Breast epithelium (tissue), 4 donors: ENCODE measurements at regions not wholly inside any gene's neighbourhood (a gene's known extent, or its start where the extent isn't known, plus 50 kb on each side); places are given as distances from the start of the nearest gene placed in this dataset.
A peak's percentile ranks its signal among the peaks of the same experiment; 100 is the strongest.
"Not testable (repeated sequence)": the region's sequence is repeated elsewhere in the genome, so short reads cannot be mapped to it uniquely, and the experiment has no call there.

ENCODE experiments used
- DNase-seq, 2 donors: peaks; one replicate each; pipeline ENCODE4 v3.0.0-alpha.2; 2019; ENCODE audit warnings: low spot score in 2 of 2
- H3K27ac ChIP-seq, 2 donors: fragments of 200-600 bp; sonication (generic) in 1 of 2; one replicate each; pipeline ENCODE4 v1.5.1; 2016 to 2019; ENCODE audit warnings: mild to moderate bottlenecking in 1 of 2
- H3K27me3 ChIP-seq, 2 donors: fragments of 200-600 bp; sonication (generic) in 1 of 2; one replicate each; pipeline versions ENCODE4 v1.5.1 to v1.6.0; 2017 to 2019; ENCODE audit warnings: control low read depth in 1 of 2, mild to moderate bottlenecking in 1 of 2
- H3K36me3 ChIP-seq: fragments of 200-600 bp; one replicate; pipeline ENCODE4 v1.5.1; 2019
- H3K4me1 ChIP-seq, 2 donors: fragments of 200-600 bp; sonication (generic); one replicate each; pipeline ENCODE4 v1.5.1; 2016 to 2019; ENCODE audit warnings: control low read depth in 1 of 2
- H3K4me3 ChIP-seq, 3 donors: fragments of 200-600 bp; sonication (generic); 1 replicate in 2 of 3; 2 replicates in 1 of 3; pipeline ENCODE4 v1.5.1; 2016 to 2019; ENCODE audit warnings: mild to moderate bottlenecking in 3 of 3, moderate library complexity in 2 of 3
- H3K9me3 ChIP-seq, 2 donors: fragments of 200-600 bp; sonication (generic) in 1 of 2; one replicate each; pipeline ENCODE4 v1.5.1; 2016 to 2019; ENCODE audit warnings: control low read depth in 1 of 2
- POLR2A ChIP-seq: fragments of 450-650 bp; IDR thresholded peaks from one replicate; pipeline ENCODE4 v1.6.1; 2016; ENCODE audit warnings: antibody characterized with exemption, mild to moderate bottlenecking, moderate library complexity
- POLR2AphosphoS5 ChIP-seq, 3 donors: sonication (generic); formaldehyde crosslinking; IDR thresholded peaks; one replicate each; pipeline ENCODE4 v1.6.1; 2017; ENCODE audit warnings: antibody characterized with exemption in 3 of 3
- intact Hi-C: fragments of 100-400 bp; cut with DNase I; formaldehyde crosslinking; loops from one replicate; pipeline ENCODE4 v1.15.1; 2023; ENCODE audit warnings: low total_unique reads
- TF ChIP-seq, protein P1 (sequence below), 3 donors: fragments of 450-650 bp; IDR thresholded peaks; one replicate each; pipeline ENCODE4 v1.5.1; 2016 to 2017; ENCODE audit warnings: antibody characterized with exemption in 3 of 3, mild to moderate bottlenecking in 3 of 3, moderate library complexity in 3 of 3

DNA sequence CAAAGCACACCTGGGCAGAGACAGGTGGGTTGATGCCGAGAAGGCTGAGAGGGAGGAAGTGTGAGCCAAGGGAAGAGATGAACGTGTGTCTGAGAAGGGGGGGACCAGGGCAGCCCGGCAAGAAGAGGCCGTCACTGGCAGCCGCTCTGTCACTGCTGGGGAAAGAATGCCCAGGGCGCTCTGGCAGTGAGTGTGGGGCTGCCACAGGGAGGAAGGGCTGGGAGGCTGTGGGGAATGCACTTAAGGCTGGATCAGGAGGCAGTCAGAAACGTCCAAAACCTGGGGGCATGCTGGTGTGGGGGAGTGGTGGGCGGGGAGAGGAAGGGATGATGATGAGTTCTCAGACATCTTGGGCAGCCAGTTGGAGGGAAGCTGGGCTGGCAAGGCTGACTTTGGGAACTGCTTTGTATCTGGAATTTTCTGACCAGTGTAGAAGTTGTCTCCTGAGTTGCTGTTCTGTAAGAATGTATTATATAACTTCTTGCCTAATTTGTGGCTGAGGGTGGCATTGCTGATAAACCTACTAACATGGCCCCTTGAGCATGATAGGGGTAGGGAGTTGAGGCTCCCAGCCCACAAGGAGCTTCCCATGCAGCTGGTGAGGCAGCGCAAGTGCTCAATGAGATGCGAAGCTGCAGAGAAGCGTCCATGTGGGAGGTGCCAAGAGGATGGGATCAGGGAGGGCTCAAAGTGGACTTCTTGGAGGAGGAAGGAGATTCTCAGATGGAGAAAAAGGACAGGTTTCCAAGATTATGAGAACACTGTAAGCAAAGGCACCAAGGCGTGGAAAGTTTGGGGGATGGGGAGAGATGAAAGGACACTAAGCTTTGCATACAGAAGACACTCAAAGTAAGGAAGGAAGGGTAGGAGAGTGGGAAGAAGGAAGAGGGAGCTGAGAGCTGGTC is 185.1 kb upstream of the HAAO start:
- peak; percentile 12 to 70 for DNase-seq
- TF ChIP-seq POLR2AphosphoS5 (IDR thresholded peaks at IDR 0.05) (no peak), POLR2A (no peak)

GRCh38 chr2:42976351-42976750 is 184.0 kb upstream of the HAAO start:
- Histone ChIP-seq H3K36me3 (no peaks in the 10 kb centered on the region), H3K9me3 (no peaks in the 10 kb centered on the region), H3K4me3 (no peak overlapping the region), H3K27me3 (no peaks in the 10 kb centered on the region), H3K4me1 (peaks cover 0 to 5% of the 10 kb centered on the region in 2 donors), H3K27ac (peak overlapping the region; percentile 75 to 76)
- no peak for DNase-seq
- TF ChIP-seq, protein P1, sequence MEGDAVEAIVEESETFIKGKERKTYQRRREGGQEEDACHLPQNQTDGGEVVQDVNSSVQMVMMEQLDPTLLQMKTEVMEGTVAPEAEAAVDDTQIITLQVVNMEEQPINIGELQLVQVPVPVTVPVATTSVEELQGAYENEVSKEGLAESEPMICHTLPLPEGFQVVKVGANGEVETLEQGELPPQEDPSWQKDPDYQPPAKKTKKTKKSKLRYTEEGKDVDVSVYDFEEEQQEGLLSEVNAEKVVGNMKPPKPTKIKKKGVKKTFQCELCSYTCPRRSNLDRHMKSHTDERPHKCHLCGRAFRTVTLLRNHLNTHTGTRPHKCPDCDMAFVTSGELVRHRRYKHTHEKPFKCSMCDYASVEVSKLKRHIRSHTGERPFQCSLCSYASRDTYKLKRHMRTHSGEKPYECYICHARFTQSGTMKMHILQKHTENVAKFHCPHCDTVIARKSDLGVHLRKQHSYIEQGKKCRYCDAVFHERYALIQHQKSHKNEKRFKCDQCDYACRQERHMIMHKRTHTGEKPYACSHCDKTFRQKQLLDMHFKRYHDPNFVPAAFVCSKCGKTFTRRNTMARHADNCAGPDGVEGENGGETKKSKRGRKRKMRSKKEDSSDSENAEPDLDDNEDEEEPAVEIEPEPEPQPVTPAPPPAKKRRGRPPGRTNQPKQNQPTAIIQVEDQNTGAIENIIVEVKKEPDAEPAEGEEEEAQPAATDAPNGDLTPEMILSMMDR (IDR thresholded peaks at IDR 0.05), result no peak
- no peak for TF ChIP-seq POLR2A
- TF ChIP-seq POLR2AphosphoS5 (IDR thresholded peaks at IDR 0.05), result no peak
- intact Hi-C loops, result loop anchor here (5.0 kb wide), 1 partner anchor 251 kb away; the partner anchor contains the start of gene ZFP36L2

More for the DNA sequence above, 185.1 kb upstream of the HAAO start:
- intact Hi-C loops, result loop anchor here (5.0 kb wide), 1 partner anchor 250 kb away; the partner anchor contains the start of gene ZFP36L2
- peaks cover 0 to 5% of the 10 kb centered on the region in 2 donors for H3K4me1 ChIP-seq
- H3K27me3 ChIP-seq, result no peaks in the 10 kb centered on the region
- H3K4me3 ChIP-seq, result no peak overlapping the region
- peak overlapping the region; percentile 75 to 76 for H3K27ac ChIP-seq
- H3K9me3 ChIP-seq, result no peaks in the 10 kb centered on the region
- H3K36me3 ChIP-seq, result no peaks in the 10 kb centered on the region

DNA sequence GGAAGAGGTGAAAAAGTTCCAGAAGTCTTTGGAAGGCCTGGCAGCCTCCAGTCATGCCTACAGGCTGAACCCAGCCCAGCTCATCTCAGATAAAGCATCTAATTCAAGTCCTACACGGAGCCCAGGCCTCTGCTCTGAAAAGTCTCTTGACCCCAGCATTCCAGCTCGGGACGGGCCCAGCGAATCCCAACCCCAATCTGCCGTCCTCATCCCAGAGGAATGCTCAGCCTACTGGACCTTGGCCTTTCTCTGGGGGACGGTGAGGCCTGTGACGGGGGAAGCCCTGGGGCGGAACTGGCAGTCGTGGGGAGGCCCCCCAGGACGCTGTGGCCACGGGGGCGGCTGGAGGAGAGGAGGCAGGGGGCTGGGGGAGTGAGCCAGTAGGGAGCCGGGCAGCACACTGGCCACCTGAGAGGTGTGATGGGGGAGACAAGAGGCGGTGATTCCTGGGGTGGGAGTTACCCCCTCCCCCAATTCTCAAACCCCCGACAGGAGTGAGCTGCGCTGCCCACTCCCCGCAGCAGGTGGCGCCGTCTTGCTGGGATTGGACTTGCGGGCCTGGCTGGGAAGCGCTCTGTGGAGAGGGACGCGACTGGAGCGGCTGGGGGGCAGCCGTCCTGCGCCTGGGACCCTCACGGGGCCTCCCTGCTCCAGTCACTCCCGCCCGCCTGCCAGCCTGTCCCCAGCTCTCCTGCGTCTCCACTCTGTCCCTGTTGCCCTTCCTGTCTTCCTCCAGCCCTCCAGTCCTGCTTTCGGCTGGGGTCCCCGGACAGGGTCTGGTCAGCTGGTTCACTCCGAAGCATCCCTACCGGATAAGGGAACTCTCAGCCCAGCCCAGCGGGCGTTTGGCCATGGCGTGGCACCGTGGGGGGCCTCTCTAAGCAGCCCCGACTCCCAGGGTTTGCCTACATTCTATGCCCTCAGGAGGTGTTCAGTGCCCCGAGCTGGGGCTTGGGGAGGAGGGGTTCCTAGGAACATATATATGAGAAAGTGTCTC is 182.6 kb upstream of the HAAO start:
- Histone ChIP-seq H3K27me3 (no peaks in the 10 kb centered on the region), H3K27ac (peak overlapping the region; percentile 71 to 83), H3K4me3 (peak overlapping the region; percentile 33 to 64 (median 40)), H3K36me3 (no peaks in the 10 kb centered on the region), H3K4me1 (peaks cover 0 to 5% of the 10 kb centered on the region in 2 donors), H3K9me3 (no peaks in the 10 kb centered on the region)
- intact Hi-C loops, result loop anchor here (5.0 kb wide), 1 partner anchor 252 kb away; the partner anchor contains the start of gene ZFP36L2
- TF ChIP-seq POLR2AphosphoS5 (IDR thresholded peaks at IDR 0.05) (peak in 1 of 3 donors; percentile 34), POLR2A (no peak)
- TF ChIP-seq, protein P1 (IDR thresholded peaks at IDR 0.05), result peak; percentile 88 to 96 (median 92)
- peak; percentile 64 to 79 for DNase-seq

- Histone ChIP-seq H3K27me3 (no peaks in the 10 kb centered on the region), H3K9me3 (no peaks in the 10 kb centered on the region), H3K36me3 (no peaks in the 10 kb centered on the region), H3K27ac (peak overlapping the region; percentile 71 to 83), H3K4me3 (no peak overlapping the region), H3K4me1 (peaks cover 0 to 5% of the 10 kb centered on the region in 2 donors)
- TF ChIP-seq POLR2A, result no peak
- TF ChIP-seq POLR2AphosphoS5 (IDR thresholded peaks at IDR 0.05), result no peak
- TF ChIP-seq, protein P1 (IDR thresholded peaks at IDR 0.05), result no peak
- intact Hi-C loops, result no loop called here
- no peak for DNase-seq
Observed at GRCh38 chr2:42974169-42974720, 181.9 kb upstream of the HAAO start.

DNA sequence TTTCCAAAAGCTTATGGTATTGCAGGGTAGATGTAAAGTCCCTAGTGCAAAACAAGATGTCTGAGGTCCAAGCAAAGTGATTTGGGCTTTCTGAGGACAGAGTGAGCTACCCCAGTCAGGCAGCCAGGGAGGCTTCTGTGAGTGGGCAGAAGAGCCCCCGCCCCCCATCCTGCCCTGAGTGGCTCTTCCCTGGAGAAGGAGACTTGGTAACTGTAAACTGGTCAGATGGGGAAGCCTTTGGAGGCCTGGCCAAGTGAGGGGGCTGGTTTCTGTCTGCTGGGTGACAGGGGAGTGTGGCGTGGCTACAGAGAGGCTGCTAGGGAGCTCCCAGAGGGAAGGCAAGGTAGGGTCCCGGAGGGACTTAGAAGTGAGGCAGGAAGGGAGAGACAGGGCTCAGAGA is 181.3 kb upstream of the HAAO start:
- DNase-seq, result no peak
- intact Hi-C loops, result no loop called here

DNA sequence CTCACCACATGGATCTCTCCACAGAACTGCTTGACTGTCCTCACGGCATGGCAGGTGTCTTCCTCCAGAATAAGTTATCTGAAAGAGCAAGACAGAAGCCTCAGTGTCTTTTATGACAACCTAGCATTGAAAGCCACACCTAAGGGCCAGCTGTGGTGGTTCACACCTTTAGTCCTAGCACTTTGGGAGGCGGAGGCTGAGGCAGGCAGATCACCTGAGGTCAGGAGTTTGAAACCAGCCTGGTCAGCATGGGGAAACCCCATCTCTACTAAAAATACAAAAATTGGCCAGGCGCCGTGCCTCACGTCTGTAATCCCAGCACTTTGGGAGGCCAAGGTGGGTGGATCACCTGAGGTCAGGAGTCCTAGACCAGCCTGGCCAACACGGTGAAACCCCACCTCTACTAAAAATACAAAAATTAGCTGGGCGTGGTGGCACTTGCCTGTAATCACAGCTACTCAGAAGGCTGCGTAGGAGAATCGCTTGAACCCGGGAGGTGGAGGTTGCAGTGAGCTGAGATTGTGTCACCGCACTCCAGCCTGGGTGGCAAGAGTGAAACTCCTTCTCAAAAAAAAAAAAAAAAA is 180.6 kb upstream of the HAAO start:
- H3K27ac ChIP-seq, result peak overlapping the region; percentile 3 to 12
- intact Hi-C loops, H3K4me1 ChIP-seq, H3K27me3 ChIP-seq, H3K4me3 ChIP-seq, H3K9me3 ChIP-seq, H3K36me3 ChIP-seq, DNase-seq: not testable (repeated sequence)

More for the DNA sequence above, 181.3 kb upstream of the HAAO start:
- H3K27me3 ChIP-seq, result no peaks in the 10 kb centered on the region
- peak overlapping the region; percentile 29 to 83 for H3K27ac ChIP-seq
- peaks cover 0 to 5% of the 10 kb centered on the region in 2 donors for H3K4me1 ChIP-seq
- H3K36me3 ChIP-seq, result no peaks in the 10 kb centered on the region
- no peak for TF ChIP-seq POLR2A
- TF ChIP-seq POLR2AphosphoS5 (IDR thresholded peaks at IDR 0.05), result no peak
- TF ChIP-seq, protein P1 (IDR thresholded peaks at IDR 0.05), result no peak
- no peak overlapping the region for H3K4me3 ChIP-seq
- H3K9me3 ChIP-seq, result no peaks in the 10 kb centered on the region
